PC-3 (cell line): ENCODE measurements at regions not wholly inside any gene's neighbourhood (a gene's known extent, or its start where the extent isn't known, plus 50 kb on each side); places are given as distances from the start of the nearest gene placed in this dataset.

ENCODE experiments used
- ATAC-seq: fragments of 200-7000 bp; cut with Tn5 transposase; 2 replicates; pipeline ENCODE4 v1.9.1; 2020; ENCODE audit warnings: mild to moderate bottlenecking, moderate library complexity
- BruUV-seq: library from RNA; stranded (reverse); fragments of 400-500 nt; replicated peaks from 2 replicates; lab custom pipeline; 2021; lab: Mats Ljungman, UMichigan
- CTCF ChIA-PET: fragments of 300-600 bp; sonication (Branson Sonifier 250); formaldehyde crosslinking; loops from one replicate; lab custom pipeline; 2022; ENCODE audit warnings: antibody characterized with exemption; lab: Charles Lee
- POLR2A ChIA-PET: fragments of 300-600 bp; sonication (Branson Sonifier 250); formaldehyde crosslinking; loops from one replicate; lab custom pipeline; 2022; ENCODE audit warnings: antibody characterized with exemption; ENCODE audit not compliant: unreplicated experiment; lab: Charles Lee
- DNase-seq: peaks from one replicate; pipeline ENCODE4 v3.0.0-alpha.2; 2015
- H2AFZ ChIP-seq: fragments of 300-600 bp; sonication (generic); 2 replicates; pipeline ENCODE4 v1.6.0; 2016; ENCODE audit warnings: antibody characterized with exemption, low read length
- H3F3A ChIP-seq: fragments of 300-600 bp; sonication (generic); one replicate; pipeline ENCODE4 v1.6.0; 2017; ENCODE audit warnings: antibody characterized with exemption, low read length, control low read depth, mild to moderate bottlenecking; ENCODE audit not compliant: unreplicated experiment
- H3K27ac ChIP-seq: fragments of 300-600 bp; sonication (generic); 2 replicates; pipeline ENCODE4 v1.5.1; 2016; ENCODE audit warnings: mild to moderate bottlenecking, low read length
- H3K27me3 ChIP-seq: fragments of 300-600 bp; sonication (generic); 2 replicates; pipeline ENCODE4 v1.6.1; 2016; ENCODE audit warnings: low read length, mixed read lengths
- H3K36me3 ChIP-seq: fragments of 300-600 bp; sonication (generic); 2 replicates; pipeline ENCODE4 v1.6.1; 2016; ENCODE audit warnings: low read depth, mixed run types, low read length, mixed read lengths
- H3K4me1 ChIP-seq: fragments of 300-600 bp; sonication (generic); 2 replicates; pipeline ENCODE4 v1.5.1; 2016; ENCODE audit warnings: low read length; ENCODE audit not compliant: insufficient read depth
- H3K4me2 ChIP-seq: fragments of 300-600 bp; sonication (generic); 2 replicates; pipeline ENCODE4 v1.6.0; 2016; ENCODE audit warnings: low read length
- H3K4me3 ChIP-seq: fragments of 300-600 bp; sonication (generic); 2 replicates; pipeline ENCODE4 v1.5.1; 2016; ENCODE audit warnings: mild to moderate bottlenecking, low read length, mixed read lengths
- H3K79me2 ChIP-seq: fragments of 300-600 bp; sonication (generic); 2 replicates; pipeline ENCODE4 v1.6.1; 2017; ENCODE audit warnings: low read length, mixed read lengths
- H3K9ac ChIP-seq: fragments of 300-600 bp; sonication (generic); 2 replicates; pipeline ENCODE4 v1.6.0; 2016; ENCODE audit warnings: mild to moderate bottlenecking, low read length
- H3K9me2 ChIP-seq: fragments of 300-600 bp; sonication (generic); replicated peaks from 2 replicates; pipeline ENCODE4 v1.6.1; 2016; ENCODE audit warnings: mixed run types, low read length, mixed read lengths
- H3K9me3 ChIP-seq: fragments of 300-600 bp; sonication (generic); 2 replicates; pipeline ENCODE4 v1.6.1; 2016; ENCODE audit warnings: low read length, mixed read lengths
- H4K20me1 ChIP-seq: fragments of 300-600 bp; sonication (generic); 2 replicates; pipeline ENCODE4 v1.6.1; 2016; ENCODE audit warnings: low read length, mixed read lengths
- CTCF ChIP-seq: fragments of 300-600 bp; sonication (generic); conservative IDR thresholded peaks from 2 replicates; pipeline ENCODE4 v1.5.1; 2017; ENCODE audit warnings: antibody characterized with exemption, low read depth, mild to moderate bottlenecking, low read length
- EZH2 ChIP-seq: fragments of 300-600 bp; sonication (generic); IDR thresholded peaks from one replicate; pipeline ENCODE4 v1.6.1; 2017; ENCODE audit warnings: antibody characterized with exemption, mild to moderate bottlenecking, low read length; ENCODE audit not compliant: unreplicated experiment
- EZH2phosphoT487 ChIP-seq: fragments of 300-600 bp; sonication (generic); IDR thresholded peaks from 2 replicates; pipeline ENCODE4 v1.6.1; 2018; ENCODE audit warnings: mild to moderate bottlenecking, antibody characterized with exemption, low read length, borderline replicate concordance
- intact Hi-C: fragments of 100-400 bp; cut with micrococcal nuclease; formaldehyde crosslinking; loops from 2 replicates; pipeline ENCODE4 v1.9.0; 2023

GRCh38 chr16:85213926-85214675 lies 101.8 kb upstream of the CIBAR2 start:
- ATAC-seq, result no peak

GRCh38 chr16:85215478-85216118 lies 103.3 kb upstream of the CIBAR2 start:
- no peak overlapping the region for H3K9ac ChIP-seq
- no peaks in the 10 kb centered on the region for H3K36me3 ChIP-seq
- no peak overlapping the region for H3K4me2 ChIP-seq
- H3K4me3 ChIP-seq, result no peak overlapping the region
- BruUV-seq, result no TSS peak
- POLR2A ChIA-PET, result interaction anchor here (0.6 kb wide), 1 partner anchor 447 kb away, joined by 3 read pairs; no protein-coding TSS in a partner anchor
- H2AFZ ChIP-seq, result no peak overlapping the region
- no peak overlapping the region for H3K27ac ChIP-seq
- ATAC-seq, result no peak
- CTCF ChIA-PET, result no interaction called here
- no peak for DNase-seq
- no peaks in the 10 kb centered on the region for H3K27me3 ChIP-seq
- H3K9me2 ChIP-seq, result no peaks in the 10 kb centered on the region
- H4K20me1 ChIP-seq, result no peaks in the 10 kb centered on the region
- intact Hi-C loops, result no loop called here
- no peaks in the 10 kb centered on the region for H3F3A ChIP-seq
- peaks cover 8% of the 10 kb centered on the region for H3K4me1 ChIP-seq
- 0 out of 2 replicates have a peak, but pooled peaks cover 2% of the 10 kb centered on the region for H3K79me2 ChIP-seq
- no peak for TF ChIP-seq EZH2phosphoT487
- no peak for TF ChIP-seq EZH2
- TF ChIP-seq CTCF, result no peak
- H3K9me3 ChIP-seq, result no peaks in the 10 kb centered on the region

More at GRCh38 chr16:85213926-85214675, 101.8 kb upstream of the CIBAR2 start:
- CTCF ChIA-PET, result no interaction called here
- Histone ChIP-seq H3K9me2 (no peaks in the 10 kb centered on the region), H3K27me3 (no peaks in the 10 kb centered on the region), H3K79me2 (0 out of 2 replicates have a peak, but pooled peaks cover 3% of the 10 kb centered on the region), H3K9ac (no peak overlapping the region), H3K9me3 (no peaks in the 10 kb centered on the region), H3K4me2 (no peak overlapping the region), H3K4me3 (no peak overlapping the region), H3K4me1 (no peaks in the 10 kb centered on the region; the same call in 1 of the 2 replicates), H3F3A (no peaks in the 10 kb centered on the region), H3K36me3 (no peaks in the 10 kb centered on the region), H4K20me1 (no peaks in the 10 kb centered on the region), H2AFZ (no peak overlapping the region), H3K27ac (no peak overlapping the region)
- DNase-seq, result no peak
- no peak for TF ChIP-seq EZH2phosphoT487
- no peak for TF ChIP-seq CTCF
- no peak for TF ChIP-seq EZH2
- intact Hi-C loops, result no loop called here
- POLR2A ChIA-PET, result no interaction called here
- BruUV-seq, result no TSS peak
